Uterus (tissue), 2 donors: ENCODE measurements at regions not wholly inside any gene's neighbourhood (a gene's known extent, or its start where the extent isn't known, plus 50 kb on each side); places are given as distances from the start of the nearest gene placed in this dataset.

ENCODE experiments used
- POLR2A ChIP-seq, 2 donors: fragments of 450-650 bp; IDR thresholded peaks; one replicate each; pipeline ENCODE4 v1.6.1; 2016; ENCODE audit warnings: antibody characterized with exemption in 2 of 2, mild to moderate bottlenecking in 1 of 2, moderate library complexity in 1 of 2
- TF ChIP-seq, protein P1 (sequence below), 4 experiments: fragments of 200-600 bp in 2 of 4; fragments of 450-650 bp in 2 of 4; sonication (generic) in 2 of 4; IDR thresholded peaks; one replicate each; pipeline ENCODE4 v1.5.1; 2016 to 2019; ENCODE audit warnings: antibody characterized with exemption in 4 of 4, mild to moderate bottlenecking in 2 of 4, moderate library complexity in 1 of 4

DNA sequence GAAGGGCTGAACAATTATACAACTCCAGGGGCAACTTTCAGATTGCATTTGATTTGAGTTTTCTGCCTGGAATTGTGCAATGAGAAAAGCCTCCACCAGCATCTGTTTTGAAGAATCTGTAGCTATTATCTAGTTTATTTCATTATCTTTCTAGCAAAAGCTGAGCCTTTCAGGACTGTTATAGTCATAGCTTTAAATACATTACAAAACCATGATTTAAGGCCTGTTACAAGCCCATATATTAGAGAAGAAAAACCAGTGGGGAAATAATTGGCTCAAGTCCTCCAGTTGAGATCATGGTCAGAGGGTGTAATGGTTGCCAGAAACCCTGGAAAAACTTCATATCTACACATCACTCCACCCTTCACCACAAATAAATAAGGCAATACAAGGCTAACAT is 676.2 kb downstream of the HDGFL1 start:
- no peak for TF ChIP-seq POLR2A (IDR thresholded peaks at IDR 0.05)
- TF ChIP-seq, protein P1, sequence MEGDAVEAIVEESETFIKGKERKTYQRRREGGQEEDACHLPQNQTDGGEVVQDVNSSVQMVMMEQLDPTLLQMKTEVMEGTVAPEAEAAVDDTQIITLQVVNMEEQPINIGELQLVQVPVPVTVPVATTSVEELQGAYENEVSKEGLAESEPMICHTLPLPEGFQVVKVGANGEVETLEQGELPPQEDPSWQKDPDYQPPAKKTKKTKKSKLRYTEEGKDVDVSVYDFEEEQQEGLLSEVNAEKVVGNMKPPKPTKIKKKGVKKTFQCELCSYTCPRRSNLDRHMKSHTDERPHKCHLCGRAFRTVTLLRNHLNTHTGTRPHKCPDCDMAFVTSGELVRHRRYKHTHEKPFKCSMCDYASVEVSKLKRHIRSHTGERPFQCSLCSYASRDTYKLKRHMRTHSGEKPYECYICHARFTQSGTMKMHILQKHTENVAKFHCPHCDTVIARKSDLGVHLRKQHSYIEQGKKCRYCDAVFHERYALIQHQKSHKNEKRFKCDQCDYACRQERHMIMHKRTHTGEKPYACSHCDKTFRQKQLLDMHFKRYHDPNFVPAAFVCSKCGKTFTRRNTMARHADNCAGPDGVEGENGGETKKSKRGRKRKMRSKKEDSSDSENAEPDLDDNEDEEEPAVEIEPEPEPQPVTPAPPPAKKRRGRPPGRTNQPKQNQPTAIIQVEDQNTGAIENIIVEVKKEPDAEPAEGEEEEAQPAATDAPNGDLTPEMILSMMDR (IDR thresholded peaks at IDR 0.05) = no peak
